ENCODE measurements at regions not wholly inside any gene's neighbourhood (a gene's known extent, or its start where the extent isn't known, plus 50 kb on each side); places are given as distances from the start of the nearest gene placed in this dataset.

DNA sequence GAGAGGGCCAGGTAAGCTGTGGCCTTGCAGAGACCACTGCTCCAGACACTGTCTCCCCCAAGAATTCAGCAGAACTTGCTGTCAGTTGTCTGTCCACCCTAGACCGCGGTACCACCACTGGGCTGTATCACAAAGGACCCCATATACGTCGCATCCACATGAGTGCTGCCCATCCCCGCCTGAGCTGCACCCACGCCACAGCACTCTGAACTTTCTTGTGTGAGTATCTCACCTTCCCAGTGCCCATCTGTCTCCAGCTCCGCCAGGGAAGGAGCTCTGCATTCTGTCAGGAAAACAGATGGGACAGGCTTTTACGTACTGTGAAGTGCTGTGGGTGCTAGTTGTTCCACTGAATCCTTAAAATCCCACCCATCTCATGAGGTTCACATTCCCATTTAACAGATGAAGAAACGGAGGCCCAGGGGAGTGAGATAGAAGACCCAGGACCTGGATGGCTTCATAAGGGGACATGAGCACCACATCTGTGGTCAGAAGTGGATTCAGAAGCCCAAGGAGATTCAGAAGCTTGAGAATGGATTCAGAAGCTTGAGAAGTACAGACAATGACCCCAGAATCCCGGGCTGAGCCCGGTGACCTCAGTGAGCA lies 102.5 kb upstream of the ZMIZ1 start:
- TF ChIP-seq, protein P1, sequence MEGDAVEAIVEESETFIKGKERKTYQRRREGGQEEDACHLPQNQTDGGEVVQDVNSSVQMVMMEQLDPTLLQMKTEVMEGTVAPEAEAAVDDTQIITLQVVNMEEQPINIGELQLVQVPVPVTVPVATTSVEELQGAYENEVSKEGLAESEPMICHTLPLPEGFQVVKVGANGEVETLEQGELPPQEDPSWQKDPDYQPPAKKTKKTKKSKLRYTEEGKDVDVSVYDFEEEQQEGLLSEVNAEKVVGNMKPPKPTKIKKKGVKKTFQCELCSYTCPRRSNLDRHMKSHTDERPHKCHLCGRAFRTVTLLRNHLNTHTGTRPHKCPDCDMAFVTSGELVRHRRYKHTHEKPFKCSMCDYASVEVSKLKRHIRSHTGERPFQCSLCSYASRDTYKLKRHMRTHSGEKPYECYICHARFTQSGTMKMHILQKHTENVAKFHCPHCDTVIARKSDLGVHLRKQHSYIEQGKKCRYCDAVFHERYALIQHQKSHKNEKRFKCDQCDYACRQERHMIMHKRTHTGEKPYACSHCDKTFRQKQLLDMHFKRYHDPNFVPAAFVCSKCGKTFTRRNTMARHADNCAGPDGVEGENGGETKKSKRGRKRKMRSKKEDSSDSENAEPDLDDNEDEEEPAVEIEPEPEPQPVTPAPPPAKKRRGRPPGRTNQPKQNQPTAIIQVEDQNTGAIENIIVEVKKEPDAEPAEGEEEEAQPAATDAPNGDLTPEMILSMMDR (IDR thresholded peaks at IDR 0.05) = no peak
- no peak for TF ChIP-seq EZH2 (IDR thresholded peaks at IDR 0.05; ENCODE audit: borderline replicate concordance, insufficient read depth, low read depth, low read length, poor library complexity, severe bottlenecking)
